HCT116 (cell line): ENCODE measurements at regions not wholly inside any gene's neighbourhood (a gene's known extent, or its start where the extent isn't known, plus 50 kb on each side); places are given as distances from the start of the nearest gene placed in this dataset.

Experiments used
- ATAC-seq: fragments of 200-7000 bp; cut with Tn5 transposase; 2 replicates; pipeline ENCODE4 v1.9.1; 2020; ENCODE audit warnings: mild to moderate bottlenecking, moderate library complexity
- BruUV-seq: library from RNA; stranded (reverse); fragments of 400-500 nt; replicated peaks from 2 replicates; lab custom pipeline; 2021; lab: Mats Ljungman, UMichigan
- CTCF ChIA-PET: fragments of 300-600 bp; sonication (Branson Sonifier 250); formaldehyde crosslinking; loops from one replicate; lab custom pipeline; 2021; ENCODE audit warnings: antibody characterized with exemption; lab: Charles Lee
- POLR2A ChIA-PET: fragments of 300-600, 350-600 bp; sonication (Branson Sonifier 250); formaldehyde crosslinking; loops from one replicate; lab custom pipeline; 2021; ENCODE audit warnings: antibody characterized with exemption; lab: Charles Lee
- RAD21 ChIA-PET, 2 experiments: fragments of 300-600 bp; sonication (Branson Sonifier 250); formaldehyde crosslinking; loops; one replicate each; lab custom pipeline; 2023; ENCODE audit warnings: low total read pairs in 2 of 2; ENCODE audit not compliant: uncharacterized antibody in 2 of 2, unreplicated experiment in 2 of 2, low non-redundant PET in 1 of 2; lab: Charles Lee
- DNase-seq: peaks from one replicate; pipeline ENCODE4 v3.0.0-alpha.2; 2010; ENCODE audit warnings: low read depth, low spot score
- H2AFZ ChIP-seq: fragments of 200-600 bp; shearing (Covaris generic), sonication (generic); 2 replicates; pipeline ENCODE4 v1.6.1; 2017; ENCODE audit warnings: low read depth, mixed run types, mixed read lengths, antibody characterized with exemption, low read length; ENCODE audit not compliant: poor library complexity, severe bottlenecking
- H3K27ac ChIP-seq: 2 replicates; pipeline ENCODE4 v1.5.1; 2012; ENCODE audit warnings: low read depth, low read length
- H3K27me3 ChIP-seq: fragments of 200-600 bp; sonication (generic); 2 replicates; pipeline ENCODE4 v1.6.1; 2016; ENCODE audit warnings: mixed run types, low read length, mixed read lengths; ENCODE audit not compliant: insufficient read depth
- H3K36me3 ChIP-seq, 2 experiments: fragments of 200-500 bp in 1 of 2; fragments of 200-600 bp in 1 of 2; sonication (Bioruptor generic) in 1 of 2; sonication (generic) in 1 of 2; 2 replicates each; pipeline versions ENCODE4 v1.5.1 to v1.6.1; 2014 to 2016; ENCODE audit warnings: low read length in 2 of 2, inconsistent platforms in 1 of 2, mixed read lengths in 1 of 2, mixed run types in 1 of 2; ENCODE audit not compliant: insufficient read depth in 2 of 2, control insufficient read depth in 1 of 2
- H3K4me1 ChIP-seq, 2 experiments: fragments of 200-600 bp in 1 of 2; sonication (generic) in 1 of 2; 2 replicates each; pipeline versions ENCODE4 v1.5.1 to v1.6.1; 2012 to 2017; ENCODE audit warnings: low read length in 2 of 2, inconsistent platforms in 1 of 2, mild to moderate bottlenecking in 1 of 2, mixed read lengths in 1 of 2, mixed run types in 1 of 2, moderate library complexity in 1 of 2; ENCODE audit not compliant: insufficient read depth in 2 of 2, control insufficient read depth in 1 of 2
- H3K4me2 ChIP-seq: fragments of 200-600 bp; sonication (generic); 2 replicates; pipeline ENCODE4 v1.6.1; 2017; ENCODE audit warnings: mixed run types, low read length, mixed read lengths
- H3K4me3 ChIP-seq, 2 experiments: fragments of 200-600 bp in 1 of 2; sonication (generic) in 1 of 2; replicated peaks in 1 of 2; 2 replicates each; pipeline ENCODE4 v1.5.1; 2011 to 2016; ENCODE audit warnings: low read length in 2 of 2, control low read depth in 1 of 2, low read depth in 1 of 2, mild to moderate bottlenecking in 1 of 2, mixed read lengths in 1 of 2, mixed run types in 1 of 2
- H3K79me2 ChIP-seq: fragments of 200-600 bp; sonication (generic); 2 replicates; pipeline ENCODE4 v1.6.1; 2017; ENCODE audit warnings: mild to moderate bottlenecking, mixed run types, low read length, moderate library complexity, mixed read lengths; ENCODE audit not compliant: insufficient read depth
- H3K9ac ChIP-seq: fragments of 200-600 bp; sonication (generic); 2 replicates; pipeline ENCODE4 v1.6.1; 2016; ENCODE audit warnings: low read length, mixed read lengths
- H3K9me2 ChIP-seq: fragments of 200-600 bp; sonication (generic), shearing (Covaris generic); 2 replicates; pipeline ENCODE4 v1.6.1; 2017; ENCODE audit warnings: mixed run types, mild to moderate bottlenecking, moderate library complexity; ENCODE audit not compliant: insufficient read depth
- H3K9me3 ChIP-seq, 2 experiments: fragments of 200-500 bp in 1 of 2; fragments of 200-600 bp in 1 of 2; sonication (Bioruptor generic) in 1 of 2; sonication (generic) in 1 of 2; 2 replicates each; pipeline ENCODE4 v1.6.1; 2014 to 2017; ENCODE audit warnings: low read length in 2 of 2, mixed read lengths in 2 of 2, inconsistent platforms in 1 of 2, low read depth in 1 of 2, mild to moderate bottlenecking in 1 of 2, mixed run types in 1 of 2, moderate library complexity in 1 of 2; ENCODE audit not compliant: control insufficient read depth in 1 of 2, insufficient read depth in 1 of 2
- H4K20me1 ChIP-seq: fragments of 200-600 bp; sonication (generic), shearing (Covaris generic); 2 replicates; pipeline ENCODE4 v1.6.1; 2017; ENCODE audit warnings: mixed run types, mild to moderate bottlenecking, moderate library complexity; ENCODE audit not compliant: insufficient read depth
- ATF3 ChIP-seq: IDR thresholded peaks from 2 replicates; pipeline ENCODE4 v1.6.1; 2012
- CBX3 ChIP-seq: IDR thresholded peaks from 2 replicates; pipeline ENCODE4 v1.6.1; 2012; ENCODE audit warnings: low read depth
- CEBPB ChIP-seq: IDR thresholded peaks from 2 replicates; pipeline ENCODE4 v1.6.1; 2012; ENCODE audit warnings: low read depth
- CTCF ChIP-seq, 3 experiments: fragments of 200-600 bp in 1 of 3; sonication (generic) in 1 of 3; IDR thresholded peaks in 2 of 3; conservative IDR thresholded peaks in 1 of 3; 2 replicates each; pipeline ENCODE4 v1.5.1; 2012 to 2017; ENCODE audit warnings: low read depth in 2 of 3, low read length in 2 of 3, antibody characterized with exemption in 1 of 3, borderline replicate concordance in 1 of 3, control low read depth in 1 of 3, mild to moderate bottlenecking in 1 of 3, mixed read lengths in 1 of 3, mixed run types in 1 of 3, moderate library complexity in 1 of 3; ENCODE audit not compliant: insufficient read depth in 1 of 3
- ELF1 ChIP-seq: IDR thresholded peaks from 2 replicates; pipeline ENCODE4 v1.6.1; 2012; ENCODE audit warnings: low read depth, borderline replicate concordance
- EZH2 ChIP-seq: fragments of 200-600 bp; sonication (generic); IDR thresholded peaks from 2 replicates; pipeline ENCODE4 v1.6.1; 2017; ENCODE audit warnings: antibody characterized with exemption, mixed run types
- EZH2phosphoT487 ChIP-seq: fragments of 200-600 bp; IDR thresholded peaks from 2 replicates; pipeline ENCODE4 v1.6.1; 2018; ENCODE audit warnings: antibody characterized with exemption, borderline replicate concordance
- FOSL1 ChIP-seq: IDR thresholded peaks from 2 replicates; pipeline ENCODE4 v1.6.1; 2012; ENCODE audit warnings: low read depth
- JUND ChIP-seq: IDR thresholded peaks from 2 replicates; pipeline ENCODE4 v1.6.1; 2012
- RAD21 ChIP-seq: IDR thresholded peaks from 2 replicates; pipeline ENCODE4 v1.6.1; 2012; ENCODE audit warnings: low read depth, mild to moderate bottlenecking
- SIN3A ChIP-seq: IDR thresholded peaks from 2 replicates; pipeline ENCODE4 v1.6.1; 2012; ENCODE audit warnings: low read depth
- SP1 ChIP-seq: IDR thresholded peaks from 2 replicates; pipeline ENCODE4 v1.6.1; 2012; ENCODE audit warnings: low read depth
- SRF ChIP-seq: IDR thresholded peaks from 2 replicates; pipeline ENCODE4 v1.6.1; 2012; ENCODE audit warnings: low read depth
- TCF7L2 ChIP-seq: IDR thresholded peaks from 2 replicates; pipeline ENCODE4 v1.7.0; 2011; ENCODE audit warnings: borderline replicate concordance, inconsistent platforms; ENCODE audit not compliant: insufficient read depth, insufficient read length; ENCODE audit errors: extremely low read depth
- YY1 ChIP-seq: IDR thresholded peaks from 2 replicates; pipeline ENCODE4 v1.6.1; 2011; ENCODE audit warnings: low read length, low read depth, moderate library complexity, mild to moderate bottlenecking; ENCODE audit not compliant: insufficient replicate concordance; ENCODE audit errors: extremely low read depth
- ZFX ChIP-seq: fragments of 450-650 bp; IDR thresholded peaks from 2 replicates; pipeline ENCODE4 v1.6.1; 2017
- ZNF274 ChIP-seq: fragments of 200-500 bp; sonication (Bioruptor generic); IDR thresholded peaks from 2 replicates; pipeline ENCODE4 v1.6.1; 2014; ENCODE audit warnings: mild to moderate bottlenecking, low read depth, low read length, inconsistent platforms
- intact Hi-C: fragments of 100-400 bp; cut with micrococcal nuclease; formaldehyde crosslinking; loops from 2 replicates; pipeline ENCODE4 v1.10.0; 2022
- TF ChIP-seq, protein P1 (sequence below): IDR thresholded peaks from 2 replicates; pipeline ENCODE4 v1.6.1; 2011; ENCODE audit warnings: mild to moderate bottlenecking, low read length, moderate library complexity; ENCODE audit not compliant: insufficient replicate concordance; ENCODE audit errors: extremely low read depth
- TF ChIP-seq, protein P2 (sequence below): IDR thresholded peaks from 2 replicates; pipeline ENCODE4 v1.6.1; 2012

DNA sequence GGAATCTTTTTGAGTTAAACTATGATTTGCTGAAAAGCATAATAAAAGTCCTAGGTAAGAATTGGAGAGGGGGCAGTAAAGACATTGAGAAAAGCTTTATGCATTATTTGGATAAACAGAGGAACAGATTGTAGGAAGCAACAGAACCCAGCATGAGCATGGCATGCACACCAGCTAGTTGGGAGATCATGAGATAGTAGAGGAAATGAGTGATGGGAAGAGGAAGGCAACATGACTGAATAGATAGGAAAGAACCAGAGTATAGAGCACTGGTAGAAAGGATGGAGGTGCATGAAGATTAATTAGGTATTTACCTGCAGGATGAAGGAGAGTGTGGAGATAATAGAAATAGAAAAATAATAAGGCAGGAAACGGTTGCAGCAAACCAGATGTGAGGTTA, 248.5 kb upstream of the LMO3 start:
- no peaks in the 10 kb centered on the region for H3K27me3 ChIP-seq
- no peak for TF ChIP-seq RAD21
- no peak for TF ChIP-seq EZH2
- no peak for TF ChIP-seq ZFX
- no peak for TF ChIP-seq JUND
- TF ChIP-seq CBX3: no peak
- TF ChIP-seq, all 23 proteins: peak for 0
- no peak for ATAC-seq
- ChIA-PET RAD21 (no interaction called here), POLR2A (no interaction called here), CTCF (no interaction called here)
- Histone ChIP-seq H3K79me2 (no peaks in the 10 kb centered on the region), H3K4me3 (no peak overlapping the region), H2AFZ (no peak overlapping the region), H3K4me2 (no peak overlapping the region), H3K9me2 (no peaks in the 10 kb centered on the region), H4K20me1 (no peaks in the 10 kb centered on the region), H3K9ac (no peak overlapping the region), H3K36me3 (no peaks in the 10 kb centered on the region), H3K9me3 (no peaks in the 10 kb centered on the region), H3K27ac (no peak overlapping the region), H3K4me1 (no peaks in the 10 kb centered on the region)
- DNase-seq: no peak
- intact Hi-C loops: no loop called here
- BruUV-seq: no TSS peak

GRCh38 chr12:16849473-16849872, 243.5 kb upstream of the LMO3 start:
- intact Hi-C loops: no loop called here
- no peaks in the 10 kb centered on the region for H3K4me1 ChIP-seq
- no peak overlapping the region for H2AFZ ChIP-seq
- H3K9me3 ChIP-seq: no peaks in the 10 kb centered on the region
- H3K9me2 ChIP-seq: no peaks in the 10 kb centered on the region
- ChIA-PET CTCF (no interaction called here), POLR2A (no interaction called here), RAD21 (no interaction called here)
- TF ChIP-seq ZFX (no peak), SIN3A (no peak), EZH2phosphoT487 (no peak), CTCF (IDR thresholded peaks at IDR 0.05 in 2 of 3, conservative IDR thresholded peaks at IDR 0.05 in 1 of 3; ENCODE audit: borderline replicate concordance in 1 of 3, insufficient read depth in 1 of 3, low read depth in 2 of 3, low read length in 2 of 3) (no peak), ZNF274 (no peak), SRF (no peak), CBX3 (no peak), ATF3 (no peak), YY1 (no peak), SP1 (no peak), CEBPB (no peak), ELF1 (no peak), RAD21 (no peak), JUND (no peak), TCF7L2 (no peak), FOSL1 (no peak)
- TF ChIP-seq, protein P1, sequence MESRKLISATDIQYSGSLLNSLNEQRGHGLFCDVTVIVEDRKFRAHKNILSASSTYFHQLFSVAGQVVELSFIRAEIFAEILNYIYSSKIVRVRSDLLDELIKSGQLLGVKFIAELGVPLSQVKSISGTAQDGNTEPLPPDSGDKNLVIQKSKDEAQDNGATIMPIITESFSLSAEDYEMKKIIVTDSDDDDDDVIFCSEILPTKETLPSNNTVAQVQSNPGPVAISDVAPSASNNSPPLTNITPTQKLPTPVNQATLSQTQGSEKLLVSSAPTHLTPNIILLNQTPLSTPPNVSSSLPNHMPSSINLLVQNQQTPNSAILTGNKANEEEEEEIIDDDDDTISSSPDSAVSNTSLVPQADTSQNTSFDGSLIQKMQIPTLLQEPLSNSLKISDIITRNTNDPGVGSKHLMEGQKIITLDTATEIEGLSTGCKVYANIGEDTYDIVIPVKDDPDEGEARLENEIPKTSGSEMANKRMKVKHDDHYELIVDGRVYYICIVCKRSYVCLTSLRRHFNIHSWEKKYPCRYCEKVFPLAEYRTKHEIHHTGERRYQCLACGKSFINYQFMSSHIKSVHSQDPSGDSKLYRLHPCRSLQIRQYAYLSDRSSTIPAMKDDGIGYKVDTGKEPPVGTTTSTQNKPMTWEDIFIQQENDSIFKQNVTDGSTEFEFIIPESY: no peak
- TF ChIP-seq, protein P2, sequence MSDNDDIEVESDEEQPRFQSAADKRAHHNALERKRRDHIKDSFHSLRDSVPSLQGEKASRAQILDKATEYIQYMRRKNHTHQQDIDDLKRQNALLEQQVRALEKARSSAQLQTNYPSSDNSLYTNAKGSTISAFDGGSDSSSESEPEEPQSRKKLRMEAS: no peak
- ATAC-seq (no peak), DNase-seq (no peak)
- H4K20me1 ChIP-seq: no peaks in the 10 kb centered on the region
- H3K4me3 ChIP-seq: no peak overlapping the region
- BruUV-seq: no TSS peak
- no peaks in the 10 kb centered on the region for H3K79me2 ChIP-seq
- H3K9ac ChIP-seq: no peak overlapping the region
- H3K27ac ChIP-seq: no peak overlapping the region
- H3K4me2 ChIP-seq: no peak overlapping the region
- H3K27me3 ChIP-seq: no peaks in the 10 kb centered on the region
- H3K36me3 ChIP-seq: no peaks in the 10 kb centered on the region
